H9 (cell line): ENCODE measurements at regions not wholly inside any gene's neighbourhood (a gene's known extent, or its start where the extent isn't known, plus 50 kb on each side); places are given as distances from the start of the nearest gene placed in this dataset.

Experiments used
- DNase-seq: peaks from one replicate; pipeline ENCODE4 v3.0.0-alpha.2; 2017
- H2AFZ ChIP-seq: one replicate; pipeline ENCODE4 v1.6.1; 2013; ENCODE audit warnings: mild to moderate bottlenecking, low read length, control low read depth, moderate library complexity
- H2AK5ac ChIP-seq: 2 replicates; pipeline ENCODE4 v1.6.1; 2013; ENCODE audit warnings: low read length, control low read depth, mixed read lengths; ENCODE audit not compliant: insufficient read length
- H2BK120ac ChIP-seq: one replicate; pipeline ENCODE4 v1.6.1; 2013; ENCODE audit warnings: low read depth, mild to moderate bottlenecking, low read length, control low read depth, inconsistent platforms; ENCODE audit not compliant: poor library complexity, severe bottlenecking
- H2BK12ac ChIP-seq: 2 replicates; pipeline ENCODE4 v1.6.1; 2013; ENCODE audit warnings: low read length, control low read depth, mixed read lengths, low read depth; ENCODE audit not compliant: insufficient read length
- H2BK15ac ChIP-seq: 2 replicates; pipeline ENCODE4 v1.6.1; 2013; ENCODE audit warnings: low read depth, low read length, control low read depth
- H2BK20ac ChIP-seq: one replicate; pipeline ENCODE4 v1.6.1; 2013; ENCODE audit warnings: low read depth, mild to moderate bottlenecking, low read length, control low read depth, inconsistent platforms; ENCODE audit not compliant: poor library complexity, severe bottlenecking
- H2BK5ac ChIP-seq: 2 replicates; pipeline ENCODE4 v1.6.1; 2013; ENCODE audit warnings: low read length, control low read depth, mixed read lengths; ENCODE audit not compliant: insufficient read length
- H3K14ac ChIP-seq: 2 replicates; pipeline ENCODE4 v1.6.1; 2013; ENCODE audit warnings: low read length, control low read depth; ENCODE audit not compliant: insufficient read depth
- H3K18ac ChIP-seq: 2 replicates; pipeline ENCODE4 v1.6.1; 2013; ENCODE audit warnings: low read depth, mild to moderate bottlenecking, mixed read lengths, low read length, control low read depth; ENCODE audit not compliant: insufficient read length
- H3K23ac ChIP-seq: 2 replicates; pipeline ENCODE4 v1.6.1; 2013; ENCODE audit warnings: low read length, control low read depth, mixed read lengths, low read depth; ENCODE audit not compliant: insufficient read length
- H3K23me2 ChIP-seq: 2 replicates; pipeline ENCODE4 v1.6.1; 2013; ENCODE audit warnings: low read depth, mild to moderate bottlenecking, mixed read lengths, low read length, control low read depth; ENCODE audit not compliant: insufficient read length, poor library complexity, severe bottlenecking
- H3K27ac ChIP-seq: 2 replicates; pipeline ENCODE4 v1.5.1; 2013; ENCODE audit warnings: low read length, control low read depth, mixed read lengths, low read depth; ENCODE audit not compliant: insufficient read length
- H3K27me3 ChIP-seq: 2 replicates; pipeline ENCODE4 v1.6.1; 2013; ENCODE audit warnings: low read length, control low read depth, inconsistent platforms; ENCODE audit not compliant: insufficient read depth
- H3K4ac ChIP-seq: 2 replicates; pipeline ENCODE4 v1.6.1; 2013; ENCODE audit warnings: low read depth, mild to moderate bottlenecking, control low read depth, inconsistent platforms, low read length, moderate library complexity
- H3K4me1 ChIP-seq: 2 replicates; pipeline ENCODE4 v1.6.1; 2013; ENCODE audit warnings: low read length, control low read depth, inconsistent platforms; ENCODE audit not compliant: insufficient read depth
- H3K4me2 ChIP-seq: 2 replicates; pipeline ENCODE4 v1.6.1; 2013; ENCODE audit warnings: low read length, control low read depth, mixed read lengths; ENCODE audit not compliant: insufficient read length, insufficient read depth
- H3K56ac ChIP-seq: 2 replicates; pipeline ENCODE4 v1.6.1; 2013; ENCODE audit warnings: low read depth, mild to moderate bottlenecking, mixed read lengths, low read length, control low read depth; ENCODE audit not compliant: insufficient read length
- H3K79me1 ChIP-seq: 2 replicates; pipeline ENCODE4 v1.6.1; 2013; ENCODE audit warnings: low read depth, mild to moderate bottlenecking, moderate library complexity, low read length, control low read depth, inconsistent platforms; ENCODE audit not compliant: insufficient read depth, poor library complexity, severe bottlenecking
- H3K79me2 ChIP-seq: 2 replicates; pipeline ENCODE4 v1.6.1; 2013; ENCODE audit warnings: low read length, control low read depth, inconsistent platforms; ENCODE audit not compliant: insufficient read depth
- H3K9ac ChIP-seq: 2 replicates; pipeline ENCODE4 v1.6.1; 2013; ENCODE audit warnings: low read length, control low read depth, mixed read lengths; ENCODE audit not compliant: insufficient read length; ENCODE audit errors: extremely low read depth
- H3K9me3 ChIP-seq: one replicate; pipeline ENCODE4 v1.6.1; 2013; ENCODE audit warnings: low read depth, low read length, inconsistent platforms; ENCODE audit not compliant: control insufficient read depth
- H3T11ph ChIP-seq: one replicate; pipeline ENCODE4 v1.6.1; 2013; ENCODE audit warnings: mild to moderate bottlenecking, low read length, control low read depth, inconsistent platforms
- H4K20me1 ChIP-seq: one replicate; pipeline ENCODE4 v1.6.1; 2013; ENCODE audit not compliant: control insufficient read depth, insufficient read length, insufficient read depth
- H4K5ac ChIP-seq: 2 replicates; pipeline ENCODE4 v1.6.1; 2013; ENCODE audit warnings: low read depth, mild to moderate bottlenecking, mixed read lengths, low read length, control low read depth; ENCODE audit not compliant: insufficient read length
- H4K8ac ChIP-seq: replicated peaks from 2 replicates; pipeline ENCODE4 v1.6.1; 2013; ENCODE audit warnings: low read length, control low read depth, mixed read lengths, low read depth; ENCODE audit not compliant: insufficient read length
- H4K91ac ChIP-seq: 2 replicates; pipeline ENCODE4 v1.6.1; 2013; ENCODE audit warnings: low read depth, mild to moderate bottlenecking, moderate library complexity, mixed read lengths, low read length, control low read depth; ENCODE audit not compliant: insufficient read length
- H3K27ac Mint-ChIP-seq, 3 experiments: 2 replicates in 2 of 3; 3 replicates in 1 of 3; pipeline ENCODE4 v1.8.0; 2020 to 2021; ENCODE audit warnings: mixed read lengths in 3 of 3, mild to moderate bottlenecking in 1 of 3, moderate library complexity in 1 of 3
- H3K27me3 Mint-ChIP-seq: 2 replicates; pipeline ENCODE4 v1.8.0; 2021; ENCODE audit warnings: low read depth, mild to moderate bottlenecking, moderate library complexity, mixed read lengths
- H3K36me3 Mint-ChIP-seq, 3 experiments: 2 replicates in 2 of 3; 3 replicates in 1 of 3; pipeline ENCODE4 v1.8.0; 2020 to 2021; ENCODE audit warnings: low read depth in 3 of 3, mixed read lengths in 3 of 3; ENCODE audit not compliant: insufficient read depth in 1 of 3
- H3K4me1 Mint-ChIP-seq, 2 experiments: 2 replicates each; pipeline ENCODE4 v1.8.0; 2020; ENCODE audit warnings: mixed read lengths in 2 of 2
- H3K4me3 Mint-ChIP-seq, 2 experiments: 2 replicates in 1 of 2; 3 replicates in 1 of 2; pipeline ENCODE4 v1.8.0; 2020 to 2021; ENCODE audit warnings: mild to moderate bottlenecking in 2 of 2, mixed read lengths in 2 of 2, moderate library complexity in 1 of 2
- H3K9me3 Mint-ChIP-seq, 2 experiments: 2 replicates in 1 of 2; 3 replicates in 1 of 2; pipeline ENCODE4 v1.8.0; 2020; ENCODE audit warnings: mild to moderate bottlenecking in 2 of 2, mixed read lengths in 2 of 2, moderate library complexity in 1 of 2
- WGBS: extraction: QIAGEN DNeasy Blood & Tissue Kit; methylation state at CpG from one replicate; pipeline ENCODE4 v1.1.7; 2013; ENCODE audit warnings: missing lambda C conversion rate, low lambda C conversion rate, mixed read lengths; ENCODE audit not compliant: insufficient read length; ENCODE audit errors: extremely low coverage; 5-methylcytosine and 5-hydroxymethylcytosine counted together
- TF ChIP-seq, protein P1 (sequence below): fragments of 200-600 bp; sonication (generic); conservative IDR thresholded peaks from 3 replicates; pipeline ENCODE4 v1.8.0; 2021; ENCODE audit warnings: antibody characterized with exemption, mild to moderate bottlenecking

DNA sequence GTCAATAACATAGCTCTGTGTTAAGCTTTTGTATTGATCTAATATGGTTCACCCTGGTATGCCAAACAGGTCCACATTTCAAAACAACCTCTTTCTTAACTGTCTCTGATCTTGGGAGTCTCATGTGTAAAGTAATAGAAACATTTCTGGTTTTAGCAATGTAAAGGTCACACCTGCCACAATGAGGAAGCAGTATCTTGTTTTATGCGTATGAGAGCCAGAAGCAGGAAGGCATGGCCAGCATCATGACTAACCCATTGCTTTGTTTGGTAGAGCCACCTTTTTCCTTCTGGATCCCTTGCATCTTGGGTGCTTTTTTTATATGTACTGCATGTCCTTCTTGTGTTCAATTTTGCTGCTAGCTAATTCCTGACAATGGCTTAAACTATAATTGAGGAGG, 411.3 kb upstream of the SEMA3C start:
- H4K8ac ChIP-seq: no peak overlapping the region
- no peak overlapping the region for H2BK15ac ChIP-seq
- no peak overlapping the region for H2BK20ac ChIP-seq
- H2BK12ac ChIP-seq: no peak overlapping the region
- Mint-ChIP-seq H3K4me1 (no peaks in the 10 kb centered on the region), H3K9me3 (peaks cover 0 to 2% of the 10 kb centered on the region in 2 experiments; a peak in 1 of 5 replicates), H3K4me3 (no peak overlapping the region), H3K36me3 (no peaks in the 10 kb centered on the region), H3K27ac (no peak overlapping the region), H3K27me3 (no peaks in the 10 kb centered on the region)
- H4K20me1 ChIP-seq: no peaks in the 10 kb centered on the region
- no peaks in the 10 kb centered on the region for H3K27me3 ChIP-seq
- no peak overlapping the region for H3K23ac ChIP-seq
- H3K27ac ChIP-seq: no peak overlapping the region
- no peak overlapping the region for H2BK5ac ChIP-seq
- no peak overlapping the region for H4K5ac ChIP-seq
- no peak overlapping the region for H2AFZ ChIP-seq
- H3K4me2 ChIP-seq: no peak overlapping the region
- H3K79me2 ChIP-seq: no peaks in the 10 kb centered on the region
- no peak overlapping the region for H3K9ac ChIP-seq
- H3K9me3 ChIP-seq: no peaks in the 10 kb centered on the region
- no peaks in the 10 kb centered on the region for H3K23me2 ChIP-seq
- H3K4ac ChIP-seq: no peak overlapping the region
- no peak for DNase-seq
- H3K14ac ChIP-seq: no peak overlapping the region
- no peak overlapping the region for H3K56ac ChIP-seq
- no peak overlapping the region for H4K91ac ChIP-seq
- TF ChIP-seq, protein P1, sequence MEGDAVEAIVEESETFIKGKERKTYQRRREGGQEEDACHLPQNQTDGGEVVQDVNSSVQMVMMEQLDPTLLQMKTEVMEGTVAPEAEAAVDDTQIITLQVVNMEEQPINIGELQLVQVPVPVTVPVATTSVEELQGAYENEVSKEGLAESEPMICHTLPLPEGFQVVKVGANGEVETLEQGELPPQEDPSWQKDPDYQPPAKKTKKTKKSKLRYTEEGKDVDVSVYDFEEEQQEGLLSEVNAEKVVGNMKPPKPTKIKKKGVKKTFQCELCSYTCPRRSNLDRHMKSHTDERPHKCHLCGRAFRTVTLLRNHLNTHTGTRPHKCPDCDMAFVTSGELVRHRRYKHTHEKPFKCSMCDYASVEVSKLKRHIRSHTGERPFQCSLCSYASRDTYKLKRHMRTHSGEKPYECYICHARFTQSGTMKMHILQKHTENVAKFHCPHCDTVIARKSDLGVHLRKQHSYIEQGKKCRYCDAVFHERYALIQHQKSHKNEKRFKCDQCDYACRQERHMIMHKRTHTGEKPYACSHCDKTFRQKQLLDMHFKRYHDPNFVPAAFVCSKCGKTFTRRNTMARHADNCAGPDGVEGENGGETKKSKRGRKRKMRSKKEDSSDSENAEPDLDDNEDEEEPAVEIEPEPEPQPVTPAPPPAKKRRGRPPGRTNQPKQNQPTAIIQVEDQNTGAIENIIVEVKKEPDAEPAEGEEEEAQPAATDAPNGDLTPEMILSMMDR: no peak
- no peak overlapping the region for H3T11ph ChIP-seq
- no CpG with 5 or more reads among the region's 1 CpG for WGBS
- no peaks in the 10 kb centered on the region for H3K4me1 ChIP-seq
- H2AK5ac ChIP-seq: no peak overlapping the region
- no peaks in the 10 kb centered on the region for H3K79me1 ChIP-seq
- H3K18ac ChIP-seq: no peak overlapping the region
- no peak overlapping the region for H2BK120ac ChIP-seq
